HG03196 (cell line): ENCODE measurements at regions not wholly inside any gene's neighbourhood (a gene's known extent, or its start where the extent isn't known, plus 50 kb on each side); places are given as distances from the start of the nearest gene placed in this dataset.
"Not testable (repeated sequence)": the region's sequence is repeated elsewhere in the genome, so short reads cannot be mapped to it uniquely, and the experiment has no call there.

Source experiments
- ATAC-seq: cut with Tn5 transposase; IDR thresholded peaks from one replicate; pipeline ENCODE4 v1.9.1; 2021; ENCODE audit not compliant: unreplicated experiment

- ATAC-seq = no peak
Observed at GRCh38 chr5:96320797-96321196, 112.3 kb downstream of the PCSK1 start.

GRCh38 chr5:96319981-96320739, 112.9 kb downstream of the PCSK1 start:
- not testable (repeated sequence) for ATAC-seq

- ATAC-seq = no peak
Observed at GRCh38 chr5:96318569-96319110, 114.4 kb downstream of the PCSK1 start.

- ATAC-seq = no peak
Observed at GRCh38 chr5:96317945-96318344, 115.1 kb downstream of the PCSK1 start.

- ATAC-seq = no peak
Observed at GRCh38 chr5:96316487-96316886, 116.6 kb downstream of the PCSK1 start.

GRCh38 chr5:96316017-96316416, 117.0 kb downstream of the PCSK1 start:
- no peak for ATAC-seq

GRCh38 chr5:96315431-96315830, 117.6 kb downstream of the PCSK1 start:
- ATAC-seq = no peak

- no peak for ATAC-seq
Observed at GRCh38 chr5:96312383-96312782, 120.7 kb downstream of the PCSK1 start.

- ATAC-seq = not testable (repeated sequence)
Observed at GRCh38 chr5:96307047-96307446, 126.0 kb downstream of the PCSK1 start.

GRCh38 chr5:96302174-96302738, 130.8 kb downstream of the PCSK1 start:
- ATAC-seq = no peak

GRCh38 chr5:96300976-96301375, 132.1 kb downstream of the PCSK1 start:
- ATAC-seq = no peak

- no peak for ATAC-seq
Observed at GRCh38 chr5:96297867-96298266, 135.2 kb downstream of the PCSK1 start.

- no peak for ATAC-seq
Observed at GRCh38 chr5:96297290-96297689, 135.8 kb downstream of the PCSK1 start.

- no peak for ATAC-seq
Observed at GRCh38 chr5:96294884-96295202, 138.2 kb downstream of the PCSK1 start.

- ATAC-seq = no peak
Observed at GRCh38 chr5:96293966-96294883, 138.8 kb downstream of the PCSK1 start.

- ATAC-seq = no peak
Observed at GRCh38 chr5:96292582-96293247, 140.3 kb downstream of the PCSK1 start.

GRCh38 chr5:96289287-96289686, 143.8 kb downstream of the PCSK1 start:
- not testable (repeated sequence) for ATAC-seq

- no peak for ATAC-seq
Observed at GRCh38 chr5:96288845-96289185, 144.2 kb downstream of the PCSK1 start.

GRCh38 chr5:96288166-96288844, 144.7 kb downstream of the PCSK1 start:
- no peak for ATAC-seq

- no peak for ATAC-seq
Observed at GRCh38 chr5:96287136-96287535, 145.9 kb downstream of the PCSK1 start.

- no peak for ATAC-seq
Observed at GRCh38 chr5:96285823-96286222, 147.2 kb downstream of the PCSK1 start.
